Choroid plexus epithelial cell (primary cell): ENCODE measurements at regions not wholly inside any gene's neighbourhood (a gene's known extent, or its start where the extent isn't known, plus 50 kb on each side); places are given as distances from the start of the nearest gene placed in this dataset.
A peak's percentile ranks its signal among the peaks of the same experiment; 100 is the strongest.

Experiments
- DNase-seq: peaks from one replicate; pipeline ENCODE4 v3.0.0-alpha.2; 2010; ENCODE audit warnings: low read depth
- H3K4me3 ChIP-seq: 2 replicates; pipeline ENCODE4 v1.5.1; 2011; ENCODE audit warnings: low read depth, mild to moderate bottlenecking, control low read depth, low read length, moderate library complexity
- CTCF ChIP-seq: conservative IDR thresholded peaks from 2 replicates; pipeline ENCODE4 v1.5.1; 2011; ENCODE audit warnings: low read depth, mild to moderate bottlenecking, control low read depth, inconsistent platforms, low read length, moderate library complexity

- DNase-seq = peak; percentile 75
- H3K4me3 ChIP-seq = peak overlapping the region; percentile 7
- no peak for TF ChIP-seq CTCF
Measured at GRCh38 chr1:79193211-79194079, 186.9 kb upstream of the ADGRL4 start.

- TF ChIP-seq CTCF = no peak
- peak; percentile 9 for DNase-seq
Measured at GRCh38 chr1:79190074-79190473, 183.5 kb upstream of the ADGRL4 start.

GRCh38 chr1:79188337-79188736, 181.8 kb upstream of the ADGRL4 start:
- H3K4me3 ChIP-seq = no peak overlapping the region
- TF ChIP-seq CTCF = no peak
- peak; percentile 61 for DNase-seq

More at GRCh38 chr1:79190074-79190473, 183.5 kb upstream of the ADGRL4 start:
- no peak overlapping the region for H3K4me3 ChIP-seq

GRCh38 chr1:79186260-79186659, 179.7 kb upstream of the ADGRL4 start:
- TF ChIP-seq CTCF = no peak
- no peak overlapping the region for H3K4me3 ChIP-seq
- DNase-seq = no peak

- no peak for DNase-seq
- no peak overlapping the region for H3K4me3 ChIP-seq
- TF ChIP-seq CTCF = no peak
Measured at GRCh38 chr1:79177844-79178243, 171.3 kb upstream of the ADGRL4 start.

GRCh38 chr1:79161077-79161476, 154.5 kb upstream of the ADGRL4 start:
- peak; percentile 79 for DNase-seq
- TF ChIP-seq CTCF = no peak
- no peak overlapping the region for H3K4me3 ChIP-seq

GRCh38 chr1:79155991-79156390, 149.5 kb upstream of the ADGRL4 start:
- no peak overlapping the region for H3K4me3 ChIP-seq
- no peak for DNase-seq
- TF ChIP-seq CTCF = no peak
